ENCODE measurements at regions not wholly inside any gene's neighbourhood (a gene's known extent, or its start where the extent isn't known, plus 50 kb on each side); places are given as distances from the start of the nearest gene placed in this dataset.

- Histone ChIP-seq H4K20me1 (ENCODE audit: insufficient read depth) (no peaks in the 10 kb centered on the region), H3K9me2 (ENCODE audit: insufficient read depth) (no peaks in the 10 kb centered on the region), H3K4me2 (ENCODE audit: low read length) (no peak overlapping the region), H3K9ac (ENCODE audit: low read length) (no peak overlapping the region), H3K27ac (ENCODE audit: low read depth, low read length) (no peak overlapping the region), H3K27me3 (ENCODE audit: insufficient read depth, low read length) (no peaks in the 10 kb centered on the region), H3K36me3 (ENCODE audit: control insufficient read depth in 1 of 2, insufficient read depth in 2 of 2, low read length in 2 of 2) (no peaks in the 10 kb centered on the region), H2AFZ (ENCODE audit: low read depth, low read length, poor library complexity, severe bottlenecking) (no peak overlapping the region), H3K79me2 (ENCODE audit: insufficient read depth, low read length) (no peaks in the 10 kb centered on the region), H3K4me1 (ENCODE audit: control insufficient read depth in 1 of 2, insufficient read depth in 2 of 2, low read length in 2 of 2) (no peaks in the 10 kb centered on the region), H3K4me3 (replicated peaks in 1 of 2; ENCODE audit: low read depth in 1 of 2, low read length in 2 of 2) (no peak overlapping the region), H3K9me3 (ENCODE audit: control insufficient read depth in 1 of 2, insufficient read depth in 1 of 2, low read depth in 1 of 2, low read length in 2 of 2) (no peaks in the 10 kb centered on the region)
- POLR2A ChIA-PET, result no interaction called here
- TF ChIP-seq EZH2phosphoT487 (IDR thresholded peaks at IDR 0.05; ENCODE audit: borderline replicate concordance), result no peak
- TF ChIP-seq EZH2 (IDR thresholded peaks at IDR 0.05), result no peak
- no peak for TF ChIP-seq POLR2A (IDR thresholded peaks at IDR 0.05; ENCODE audit: borderline replicate concordance, extremely low read depth, insufficient read depth, insufficient read length)
- TF ChIP-seq ZFX (IDR thresholded peaks at IDR 0.05), result no peak
- TF ChIP-seq FOSL1 (IDR thresholded peaks at IDR 0.05; ENCODE audit: low read depth), result no peak
- TF ChIP-seq ELF1 (IDR thresholded peaks at IDR 0.05; ENCODE audit: borderline replicate concordance, low read depth), result no peak
- no peak for TF ChIP-seq RAD21 (IDR thresholded peaks at IDR 0.05; ENCODE audit: low read depth)
- DNase-seq (ENCODE audit: low read depth, low spot score), result no peak
- CTCF ChIA-PET, result no interaction called here
- intact Hi-C loops (cut with micrococcal nuclease), result no loop called here
- ATAC-seq, result no peak
- RAD21 ChIA-PET (ENCODE audit: low non-redundant PET in 1 of 2, low total read pairs in 2 of 2, uncharacterized antibody in 2 of 2, unreplicated experiment in 2 of 2), result no interaction called here
- BruUV-seq (replicated peaks), result no TSS peak
Observed at GRCh38 chr4:156635051-156635450, 336.5 kb downstream of the PDGFC start.

GRCh38 chr4:156634612-156635011 is 337.0 kb downstream of the PDGFC start:
- POLR2A ChIA-PET, result no interaction called here
- ATAC-seq (no peak), DNase-seq (ENCODE audit: low read depth, low spot score) (no peak)
- Histone ChIP-seq H3K9ac (ENCODE audit: low read length) (no peak overlapping the region), H3K9me3 (ENCODE audit: control insufficient read depth in 1 of 2, insufficient read depth in 1 of 2, low read depth in 1 of 2, low read length in 2 of 2) (no peaks in the 10 kb centered on the region), H3K36me3 (ENCODE audit: control insufficient read depth in 1 of 2, insufficient read depth in 2 of 2, low read length in 2 of 2) (no peaks in the 10 kb centered on the region), H3K4me1 (ENCODE audit: control insufficient read depth in 1 of 2, insufficient read depth in 2 of 2, low read length in 2 of 2) (no peaks in the 10 kb centered on the region), H4K20me1 (ENCODE audit: insufficient read depth) (no peaks in the 10 kb centered on the region), H3K79me2 (ENCODE audit: insufficient read depth, low read length) (no peaks in the 10 kb centered on the region), H2AFZ (ENCODE audit: low read depth, low read length, poor library complexity, severe bottlenecking) (no peak overlapping the region), H3K9me2 (ENCODE audit: insufficient read depth) (no peaks in the 10 kb centered on the region), H3K4me2 (ENCODE audit: low read length) (no peak overlapping the region), H3K27me3 (ENCODE audit: insufficient read depth, low read length) (no peaks in the 10 kb centered on the region), H3K27ac (ENCODE audit: low read depth, low read length) (no peak overlapping the region), H3K4me3 (replicated peaks in 1 of 2; ENCODE audit: low read depth in 1 of 2, low read length in 2 of 2) (no peak overlapping the region)
- RAD21 ChIA-PET (ENCODE audit: low non-redundant PET in 1 of 2, low total read pairs in 2 of 2, uncharacterized antibody in 2 of 2, unreplicated experiment in 2 of 2), result no interaction called here
- intact Hi-C loops (cut with micrococcal nuclease), result no loop called here
- TF ChIP-seq SP1 (IDR thresholded peaks at IDR 0.05; ENCODE audit: low read depth) (no peak), MAX (IDR thresholded peaks at IDR 0.05) (no peak), POLR2A (IDR thresholded peaks at IDR 0.05; ENCODE audit: borderline replicate concordance, extremely low read depth, insufficient read depth, insufficient read length) (no peak), TCF7L2 (IDR thresholded peaks at IDR 0.05; ENCODE audit: borderline replicate concordance, extremely low read depth, insufficient read depth, insufficient read length) (no peak), ZNF274 (IDR thresholded peaks at IDR 0.05; ENCODE audit: low read depth, low read length) (no peak), REST (IDR thresholded peaks at IDR 0.05; ENCODE audit: low read depth) (no peak)
- CTCF ChIA-PET, result no interaction called here
- no TSS peak for BruUV-seq (replicated peaks)

All from HCT116 (cell line).